ENCODE measurements at regions not wholly inside any gene's neighbourhood (a gene's known extent, or its start where the extent isn't known, plus 50 kb on each side); places are given as distances from the start of the nearest gene placed in this dataset.
"Not testable (repeated sequence)": the region's sequence is repeated elsewhere in the genome, so short reads cannot be mapped to it uniquely, and the experiment has no call there.

DNA sequence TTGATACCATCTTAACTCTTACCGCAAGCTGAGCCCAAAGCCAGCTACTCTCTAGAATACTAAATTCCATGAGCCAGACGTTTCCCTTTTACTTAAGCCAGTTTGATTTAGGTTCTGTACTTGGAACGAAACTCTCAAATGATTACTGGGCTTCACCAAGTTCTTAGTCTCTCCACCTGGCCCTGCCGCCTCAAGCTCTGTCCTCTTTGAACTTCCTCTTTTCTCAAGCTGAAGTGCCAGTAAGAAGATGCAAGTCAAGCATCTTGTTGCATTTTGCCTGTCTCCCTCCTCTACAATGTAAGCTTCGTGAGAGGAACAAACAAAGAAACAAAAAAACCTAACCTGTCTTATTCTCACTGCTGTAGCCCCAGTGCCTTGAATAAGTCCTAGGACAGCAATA lies 358.2 kb upstream of the NPVF start:
- no peak for DNase-seq

GRCh38 chr7:25594122-25594521 lies 365.8 kb upstream of the NPVF start:
- DNase-seq, result no peak

- no peak for DNase-seq
Measured at GRCh38 chr7:25594728-25595127, 366.4 kb upstream of the NPVF start.

GRCh38 chr7:25595996-25596395 lies 367.7 kb upstream of the NPVF start:
- DNase-seq, result peak; percentile 49 to 83 (median 56)

DNA sequence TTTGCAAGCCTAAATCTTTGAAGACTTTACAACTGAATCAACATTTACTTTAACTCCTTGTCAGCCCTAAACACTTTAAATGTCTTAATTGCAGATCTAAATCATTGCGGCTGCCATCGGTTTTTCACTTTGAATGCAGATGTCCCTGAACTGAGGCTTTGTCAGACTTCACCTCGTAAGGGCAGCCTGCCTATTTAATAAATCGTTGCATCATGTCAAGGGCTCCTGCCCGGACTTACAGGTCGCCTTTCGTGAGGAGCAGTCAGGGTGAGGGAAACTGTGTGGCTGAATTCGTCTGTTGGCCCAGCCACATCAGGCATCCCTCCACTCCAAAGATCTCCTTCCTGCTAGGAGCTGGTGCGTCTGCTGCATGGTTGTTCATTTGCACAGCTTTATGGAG lies 368.2 kb upstream of the NPVF start:
- no peak for DNase-seq

- no peak for DNase-seq
Measured at GRCh38 chr7:25597946-25598345, 369.7 kb upstream of the NPVF start.

DNA sequence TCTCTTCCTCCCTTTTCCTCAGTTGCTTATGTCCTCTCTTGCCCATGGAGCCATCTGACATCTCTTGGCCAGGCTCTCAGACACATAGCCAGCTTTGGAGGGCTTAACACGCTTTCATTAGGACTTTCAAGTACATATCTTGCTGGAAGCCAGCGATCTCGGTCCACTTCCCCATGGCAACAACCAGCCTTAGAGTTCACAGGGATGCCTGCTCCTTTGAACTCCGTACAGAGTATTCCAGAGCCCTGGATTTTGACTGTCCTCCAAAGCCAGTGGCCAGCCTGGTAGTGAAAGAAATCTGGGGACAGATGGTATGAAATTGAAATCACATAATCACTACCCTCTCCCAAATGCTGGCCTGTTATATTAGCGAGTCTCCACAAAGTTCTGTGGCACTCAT lies 370.5 kb upstream of the NPVF start:
- DNase-seq, result no peak

- peak in 1 of 3 donors; percentile 38 for DNase-seq
Measured at GRCh38 chr7:25600262-25600920, 372.1 kb upstream of the NPVF start.

GRCh38 chr7:25602730-25603426 lies 374.6 kb upstream of the NPVF start:
- not testable (repeated sequence) for DNase-seq

DNA sequence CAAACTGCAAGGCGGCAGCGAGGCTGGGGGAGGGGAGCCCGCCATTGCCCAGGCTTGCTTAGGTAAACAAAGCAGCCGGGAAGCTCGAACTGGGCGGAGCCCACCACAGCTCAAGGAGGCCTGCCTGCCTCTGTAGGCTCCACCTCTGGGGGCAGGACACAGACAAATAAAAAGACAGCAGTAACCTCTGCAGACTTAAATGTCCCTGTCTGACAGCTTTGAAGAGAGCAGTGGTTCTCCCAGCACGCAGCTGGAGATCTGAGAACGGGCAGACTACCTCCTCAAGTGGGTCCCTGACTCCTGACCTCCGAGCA lies 375.1 kb upstream of the NPVF start:
- not testable (repeated sequence) for DNase-seq

- no peak for DNase-seq
Measured at GRCh38 chr7:25611196-25611595, 382.9 kb upstream of the NPVF start.

DNA sequence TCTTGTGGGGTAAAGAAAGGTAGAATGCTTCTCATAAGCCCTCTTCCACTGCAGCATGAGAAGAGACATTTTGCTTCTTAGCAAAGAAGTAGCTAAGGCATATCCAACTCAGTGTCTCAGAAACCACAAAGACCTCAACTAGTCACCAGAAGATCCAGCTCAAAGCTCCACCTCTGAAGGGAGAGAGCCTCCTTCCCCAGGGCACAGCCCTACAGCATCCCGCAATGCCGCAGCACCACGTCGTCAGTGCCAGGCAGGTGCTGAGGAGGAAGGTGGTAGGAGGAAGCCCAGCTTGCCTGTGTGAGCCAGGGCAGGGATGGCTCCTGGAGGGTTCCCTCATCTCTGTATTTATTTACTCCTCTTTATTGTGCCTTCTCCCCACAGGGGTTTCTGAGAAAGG lies 385.6 kb upstream of the NPVF start:
- no peak for DNase-seq

DNA sequence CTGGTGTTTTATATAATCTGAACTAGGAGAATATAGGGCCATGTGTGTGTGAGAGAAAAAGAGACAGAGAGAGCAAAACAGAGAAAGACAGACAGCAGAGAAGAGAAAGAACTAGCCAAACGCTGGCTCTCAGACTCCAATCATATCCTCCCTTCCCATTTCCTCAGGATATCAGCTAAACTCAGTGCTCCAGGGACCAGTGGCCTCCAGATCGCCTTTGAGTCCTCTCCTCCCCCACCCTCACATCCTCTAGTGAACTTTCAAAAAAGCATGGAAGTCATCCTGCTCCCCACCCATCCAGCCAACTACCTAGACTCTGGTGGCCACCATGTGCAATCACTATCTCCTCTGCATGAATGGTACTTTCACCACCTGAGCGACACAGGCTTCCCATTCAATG lies 386.1 kb upstream of the NPVF start:
- no peak for DNase-seq

- DNase-seq, result peak in 1 of 3 donors; percentile 50
Measured at GRCh38 chr7:25615003-25615402, 386.7 kb upstream of the NPVF start.

GRCh38 chr7:25615593-25615992 lies 387.3 kb upstream of the NPVF start:
- no peak for DNase-seq

- DNase-seq, result no peak
Measured at GRCh38 chr7:25617214-25617613, 388.9 kb upstream of the NPVF start.

DNA sequence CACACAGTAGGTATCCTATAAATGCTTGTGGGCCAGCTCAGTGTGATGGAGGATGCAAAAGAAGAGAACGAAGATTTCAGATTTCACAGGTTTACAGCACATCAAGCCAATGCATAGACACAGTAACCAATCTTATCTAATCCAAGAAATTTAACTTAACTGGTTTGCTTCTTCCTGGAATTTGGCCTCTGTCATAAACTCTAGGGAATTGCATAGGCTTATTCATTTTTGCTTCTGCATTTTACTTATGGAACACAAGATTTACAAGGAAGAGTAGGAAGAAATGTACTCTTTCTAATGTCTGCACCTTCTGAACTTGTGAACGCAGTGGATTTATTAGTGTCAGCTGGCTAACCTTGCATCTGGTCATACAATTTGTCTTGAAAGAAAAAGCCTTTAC lies 389.4 kb upstream of the NPVF start:
- DNase-seq, result no peak

DNA sequence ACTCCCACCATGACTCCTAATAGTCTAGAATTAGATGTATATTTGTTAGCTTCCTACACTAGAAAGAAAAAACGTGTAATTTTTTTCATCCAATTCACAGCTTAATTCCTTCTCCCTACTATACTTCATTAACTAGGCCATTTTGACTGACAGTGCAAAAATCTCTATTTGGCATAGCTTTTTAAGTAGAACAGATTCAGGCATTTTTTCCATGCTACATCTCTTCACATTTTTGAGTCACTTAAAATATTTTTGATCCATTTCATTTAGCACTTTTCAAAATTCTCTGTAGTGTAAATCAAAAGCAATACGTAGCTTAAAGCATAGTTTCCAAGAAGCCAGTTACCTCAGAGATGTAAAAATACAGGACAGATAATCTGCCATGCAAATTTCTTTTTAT lies 391.1 kb upstream of the NPVF start:
- DNase-seq, result no peak

GRCh38 chr7:25619963-25620799 lies 391.9 kb upstream of the NPVF start:
- DNase-seq, result no peak

DNA sequence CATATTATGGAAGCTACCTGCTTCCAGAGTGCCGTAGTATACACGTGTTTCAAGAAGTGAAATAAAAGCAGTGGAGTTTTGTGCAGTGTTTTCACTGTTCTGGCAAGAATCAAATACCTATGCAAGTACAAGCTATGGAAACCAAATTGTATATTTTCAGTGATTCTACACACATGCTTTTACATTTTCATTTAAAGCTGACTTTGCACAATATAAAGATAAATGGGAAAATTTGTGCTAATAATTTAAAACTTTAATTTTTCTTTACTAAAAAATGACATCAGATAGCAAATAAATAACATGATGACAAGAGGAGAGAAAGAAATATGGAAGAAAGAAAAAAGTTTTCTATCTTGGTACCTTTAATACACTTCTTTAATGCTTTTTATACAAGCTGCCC lies 393.7 kb upstream of the NPVF start:
- DNase-seq, result no peak

- DNase-seq, result no peak
Measured at GRCh38 chr7:25622695-25623094, 394.4 kb upstream of the NPVF start.

- no peak for DNase-seq
Measured at GRCh38 chr7:25624051-25624450, 395.8 kb upstream of the NPVF start.

GRCh38 chr7:25624833-25625232 lies 396.5 kb upstream of the NPVF start:
- peak; percentile 56 to 89 (median 77) for DNase-seq

Measured in muscle of back (tissue), 3 donors.